MM.1S (cell line): ENCODE measurements at regions not wholly inside any gene's neighbourhood (a gene's known extent, or its start where the extent isn't known, plus 50 kb on each side); places are given as distances from the start of the nearest gene placed in this dataset.

Experiments used
- CTCF ChIP-seq: fragments of 300-600 bp; sonication (generic); IDR thresholded peaks from 2 replicates; pipeline ENCODE4 v1.5.1; 2016; ENCODE audit warnings: antibody characterized with exemption, low read length, mixed read lengths
- EZH2 ChIP-seq: fragments of 300-600 bp; sonication (generic); optimal IDR thresholded peaks from 2 replicates; pipeline ENCODE3; 2017; ENCODE audit warnings: low read depth, mild to moderate bottlenecking, antibody characterized with exemption, low read length, mixed read lengths
- EZH2phosphoT487 ChIP-seq: fragments of 300-600 bp; sonication (generic); IDR thresholded peaks from 2 replicates; pipeline ENCODE4 v1.6.1; 2018; ENCODE audit warnings: antibody characterized with exemption, low read length

DNA sequence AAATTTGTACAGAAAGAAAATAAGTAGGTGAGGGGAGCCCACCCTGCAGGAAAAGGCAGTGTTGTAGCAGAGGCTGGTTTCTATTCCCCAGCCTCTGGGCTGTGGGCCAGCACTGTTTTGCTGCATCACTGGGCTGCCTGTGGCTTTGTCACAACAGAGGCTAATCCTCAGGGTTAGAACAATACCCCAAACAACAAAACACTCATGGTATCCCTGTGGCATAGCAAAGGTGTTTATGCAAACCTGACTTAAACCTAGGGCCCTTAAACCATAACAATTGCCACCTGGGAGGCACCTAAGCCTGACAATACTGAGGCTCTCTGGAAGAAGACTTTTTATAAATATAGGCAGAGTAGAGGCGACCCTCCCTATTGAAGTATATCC lies 314.7 kb downstream of the OLFM4 start:
- no peak for TF ChIP-seq CTCF
- no peak for TF ChIP-seq EZH2
- TF ChIP-seq EZH2phosphoT487, result no peak
